ENCODE measurements at regions not wholly inside any gene's neighbourhood (a gene's known extent, or its start where the extent isn't known, plus 50 kb on each side); places are given as distances from the start of the nearest gene placed in this dataset.

GRCh38 chr13:111658145-111659100 is 338.0 kb downstream of the TEX29 start:
- TF ChIP-seq CTCF (IDR thresholded peaks at IDR 0.05; ENCODE audit: low read depth, low read length), result no peak
- no peak for DNase-seq (ENCODE audit: extremely low read depth, low read depth)

DNA sequence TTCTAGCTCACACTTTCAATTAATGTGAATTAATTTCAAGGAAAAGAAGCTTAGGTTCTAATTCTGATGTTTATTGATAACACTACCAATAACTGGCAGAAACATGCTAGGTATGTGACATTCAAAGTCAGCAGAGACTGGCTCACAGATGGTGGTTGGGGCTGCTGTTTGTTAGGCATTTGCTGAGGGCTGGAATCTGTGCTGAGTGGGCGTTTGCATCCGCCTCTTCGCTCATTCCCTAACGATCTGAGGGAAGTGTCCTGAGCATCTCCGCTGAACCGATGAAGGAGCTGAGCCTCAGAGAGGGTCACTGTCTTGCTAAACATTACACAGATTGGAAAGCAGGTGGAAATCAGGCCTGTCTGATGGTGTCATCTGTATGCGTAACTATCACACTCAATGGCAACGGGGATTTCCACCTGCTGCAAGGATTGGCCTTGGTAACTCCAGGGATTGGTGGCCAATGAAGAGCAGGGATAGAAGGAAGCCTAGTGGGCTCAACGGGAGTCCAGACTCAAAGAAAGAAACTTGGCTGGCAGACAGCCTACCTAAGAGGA is 338.9 kb downstream of the TEX29 start:
- no peak for DNase-seq (ENCODE audit: extremely low read depth, low read depth)
- no peak for TF ChIP-seq CTCF (IDR thresholded peaks at IDR 0.05; ENCODE audit: low read depth, low read length)

GRCh38 chr13:111659842-111660241 is 339.4 kb downstream of the TEX29 start:
- TF ChIP-seq CTCF (IDR thresholded peaks at IDR 0.05; ENCODE audit: low read depth, low read length), result no peak
- no peak for DNase-seq (ENCODE audit: extremely low read depth, low read depth)

DNA sequence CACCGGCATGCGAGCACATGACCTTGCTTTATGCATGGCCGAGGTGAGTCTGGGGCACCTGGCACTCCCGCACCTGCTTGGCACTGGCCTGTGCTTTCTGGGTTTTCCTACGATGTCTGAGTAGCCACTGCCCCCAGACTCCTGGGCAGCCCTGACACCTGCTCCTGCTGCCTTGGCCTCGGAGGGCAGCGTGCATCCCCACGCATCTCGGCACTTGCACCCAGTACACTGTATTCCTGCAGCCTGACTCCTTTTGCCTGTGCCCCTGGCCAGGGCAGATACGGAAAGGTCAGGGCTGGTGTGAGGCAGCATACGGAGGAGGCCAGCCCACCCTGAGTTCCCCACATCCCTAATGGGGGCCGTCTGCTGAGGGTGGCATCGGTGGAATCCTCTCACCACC is 340.6 kb downstream of the TEX29 start:
- no peak for TF ChIP-seq CTCF (IDR thresholded peaks at IDR 0.05; ENCODE audit: low read depth, low read length)
- no peak for DNase-seq (ENCODE audit: extremely low read depth, low read depth)

DNA sequence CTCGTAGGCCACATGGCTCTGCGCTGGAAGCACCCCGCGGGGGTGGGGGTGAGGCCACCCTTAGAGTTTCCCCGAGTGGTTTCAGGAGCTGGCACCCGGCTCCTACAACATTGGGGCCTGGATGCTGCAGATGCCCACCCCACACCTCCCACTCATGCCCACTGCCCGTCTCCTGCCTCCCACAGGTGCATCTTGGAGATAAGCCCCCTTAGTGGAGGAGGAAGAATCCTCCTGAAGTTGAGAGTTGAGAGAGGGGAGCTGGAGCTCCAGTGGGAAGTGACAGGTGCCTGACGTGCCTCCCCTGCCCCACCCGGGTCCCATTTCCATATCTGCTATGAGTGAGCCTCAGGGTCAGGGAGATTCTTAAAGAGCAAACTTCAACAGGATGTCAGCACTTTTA is 341.3 kb downstream of the TEX29 start:
- DNase-seq (ENCODE audit: extremely low read depth, low read depth), result no peak
- TF ChIP-seq CTCF (IDR thresholded peaks at IDR 0.05; ENCODE audit: low read depth, low read length), result no peak

DNA sequence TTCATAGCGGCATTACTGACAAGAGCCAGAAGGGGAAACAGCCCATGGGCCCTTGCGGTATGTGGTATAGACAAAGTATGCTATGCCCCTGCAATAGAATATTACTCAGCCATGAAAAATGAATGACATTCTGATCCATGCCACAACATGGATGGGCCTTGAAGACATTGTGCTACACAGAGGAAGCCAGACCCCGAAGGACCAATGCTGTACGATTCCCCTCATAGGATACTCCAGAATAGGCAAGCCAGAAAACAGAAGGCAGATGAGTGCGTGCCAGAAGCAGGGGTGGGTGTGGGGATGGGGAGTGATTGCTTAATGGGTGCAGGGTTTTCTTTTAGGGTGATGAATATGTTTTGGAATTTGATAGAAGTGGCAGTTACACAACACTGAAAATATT is 342.0 kb downstream of the TEX29 start:
- DNase-seq (ENCODE audit: extremely low read depth, low read depth), result no peak
- no peak for TF ChIP-seq CTCF (IDR thresholded peaks at IDR 0.05; ENCODE audit: low read depth, low read length)

- no peak for DNase-seq (ENCODE audit: extremely low read depth, low read depth)
- TF ChIP-seq CTCF (IDR thresholded peaks at IDR 0.05; ENCODE audit: low read depth, low read length), result no peak
Observed at GRCh38 chr13:111662895-111663294, 342.5 kb downstream of the TEX29 start.
